HG03135 (cell line): ENCODE measurements at regions not wholly inside any gene's neighbourhood (a gene's known extent, or its start where the extent isn't known, plus 50 kb on each side); places are given as distances from the start of the nearest gene placed in this dataset.

Source experiments
- ATAC-seq: cut with Tn5 transposase; IDR thresholded peaks from one replicate; pipeline ENCODE4 v1.9.1; 2021; ENCODE audit warnings: mild to moderate bottlenecking, moderate library complexity; ENCODE audit not compliant: unreplicated experiment

DNA sequence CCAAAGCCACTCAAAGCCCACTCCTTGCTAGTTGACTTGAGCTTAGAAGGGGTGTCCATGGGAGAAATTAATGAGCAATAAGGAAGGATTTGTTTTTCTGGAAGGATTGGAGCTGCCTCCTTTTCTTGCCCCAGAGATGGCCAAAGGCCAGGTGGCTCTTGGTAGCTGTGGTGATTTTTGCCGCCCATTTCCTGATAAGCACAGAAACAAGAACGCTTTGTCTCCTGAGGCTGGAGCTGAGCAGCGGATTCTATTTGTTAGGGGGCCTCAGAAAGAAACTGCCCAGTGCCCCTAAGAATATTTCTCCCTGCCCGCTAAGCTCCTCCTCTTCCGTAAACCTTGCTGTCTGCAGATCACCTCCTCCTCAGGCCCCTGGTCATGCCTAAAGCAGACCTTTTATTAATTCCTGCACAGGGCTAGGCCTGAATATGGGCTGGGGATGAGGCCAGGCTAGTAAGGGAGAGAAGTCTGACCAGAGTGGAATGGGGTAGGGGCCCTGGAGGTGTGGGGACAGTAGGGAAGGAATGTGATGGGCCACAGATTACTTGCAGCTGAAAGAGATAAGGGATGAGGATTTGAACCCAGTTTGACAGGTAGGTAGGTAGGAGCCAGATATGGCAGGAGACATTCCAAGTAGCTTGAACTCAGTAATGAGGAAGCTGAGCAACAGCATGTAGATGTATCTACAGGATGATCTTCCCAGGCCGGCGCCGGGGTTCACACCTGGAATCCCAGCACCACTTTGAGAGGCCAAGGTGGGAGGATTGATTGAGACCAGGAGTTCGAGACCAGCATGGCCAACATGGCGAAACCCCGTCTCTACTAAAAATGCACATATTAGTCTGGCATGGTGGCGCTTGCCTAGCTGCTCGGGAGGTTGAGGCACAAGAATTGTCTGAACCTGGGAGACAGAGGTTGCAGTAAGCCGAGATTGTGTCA, 71.2 kb upstream of the NAA20 start:
- ATAC-seq, result no peak

DNA sequence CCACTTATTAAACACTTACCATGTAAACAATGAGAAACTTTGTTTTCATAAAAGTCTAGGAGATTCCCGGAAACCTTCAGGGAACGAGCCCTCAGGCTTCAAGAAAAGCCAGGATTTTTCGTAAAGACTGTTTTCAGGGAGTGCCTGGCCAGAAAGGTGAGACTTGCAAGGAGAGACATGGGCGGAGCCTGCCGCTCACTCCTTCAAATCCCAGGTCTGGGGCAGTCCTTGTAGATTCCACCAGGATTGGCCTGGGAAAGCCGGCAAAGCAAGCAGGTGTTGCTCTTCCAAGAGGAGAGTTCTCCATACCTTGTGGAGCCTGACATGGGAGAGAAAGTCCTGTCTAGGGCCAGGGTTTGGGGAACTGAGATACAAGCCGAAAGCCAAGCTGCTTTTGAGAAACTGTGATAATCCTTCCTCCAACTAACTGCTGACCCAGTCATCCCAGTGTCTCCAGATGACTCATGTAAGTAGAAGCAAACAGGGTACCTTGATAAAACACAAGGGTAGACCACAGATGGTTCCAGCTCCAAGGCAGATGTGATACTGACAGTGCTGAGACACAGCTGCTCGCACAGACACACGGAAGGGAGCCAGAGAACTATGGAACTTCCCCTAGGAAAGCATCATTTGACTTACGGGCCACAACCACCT, 69.4 kb upstream of the NAA20 start:
- no peak for ATAC-seq

DNA sequence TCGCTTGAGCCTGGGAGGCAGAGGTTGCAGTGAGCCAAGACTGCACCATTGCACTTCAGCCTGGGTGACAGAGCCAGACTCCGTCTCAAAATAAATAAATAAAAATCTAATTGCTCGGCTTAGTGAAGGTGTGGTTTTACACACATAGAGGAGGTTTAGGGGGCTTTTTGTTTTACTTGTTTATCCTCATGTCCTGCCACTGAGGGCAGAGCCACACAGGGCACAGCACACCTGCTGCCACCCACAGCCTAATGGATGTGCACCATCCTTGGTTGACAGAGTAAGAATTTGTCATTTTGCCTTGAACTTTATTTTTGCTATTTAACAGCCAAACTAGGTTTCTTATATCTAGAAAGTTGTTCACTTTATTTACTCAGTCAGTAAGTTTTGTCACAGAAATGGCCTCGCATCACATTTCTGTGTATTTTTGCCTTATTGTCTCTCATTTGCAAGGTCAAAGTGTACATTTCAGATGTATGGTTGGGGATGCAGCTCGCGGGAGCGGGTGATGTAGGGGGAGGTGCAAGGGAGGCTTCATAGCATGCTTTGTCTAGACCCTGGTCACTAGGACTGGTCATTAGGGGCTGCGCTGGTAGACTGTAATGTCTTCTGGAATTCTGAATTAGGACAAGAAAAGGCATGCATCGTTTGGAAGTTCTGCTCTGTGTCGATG, 67.8 kb upstream of the NAA20 start:
- no peak for ATAC-seq

DNA sequence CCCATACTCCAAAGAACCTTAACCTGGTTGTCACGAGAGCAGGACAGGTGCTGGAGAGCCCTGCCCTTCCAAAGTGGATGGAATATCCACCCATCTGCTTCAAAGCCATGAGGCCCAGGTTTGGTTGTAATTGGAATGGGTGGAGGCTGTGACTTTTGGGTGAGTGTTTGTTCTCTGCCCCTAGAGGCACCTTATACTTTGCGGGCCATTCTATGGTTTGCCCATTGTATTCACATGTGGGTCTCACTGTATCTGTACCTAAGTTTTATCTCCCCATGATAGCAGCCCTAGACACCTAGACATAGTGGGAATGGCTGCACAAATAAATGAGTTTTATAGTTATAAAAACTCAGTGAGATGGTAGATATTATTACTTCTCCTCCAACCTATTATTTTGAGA, 67.1 kb upstream of the NAA20 start:
- ATAC-seq, result no peak

DNA sequence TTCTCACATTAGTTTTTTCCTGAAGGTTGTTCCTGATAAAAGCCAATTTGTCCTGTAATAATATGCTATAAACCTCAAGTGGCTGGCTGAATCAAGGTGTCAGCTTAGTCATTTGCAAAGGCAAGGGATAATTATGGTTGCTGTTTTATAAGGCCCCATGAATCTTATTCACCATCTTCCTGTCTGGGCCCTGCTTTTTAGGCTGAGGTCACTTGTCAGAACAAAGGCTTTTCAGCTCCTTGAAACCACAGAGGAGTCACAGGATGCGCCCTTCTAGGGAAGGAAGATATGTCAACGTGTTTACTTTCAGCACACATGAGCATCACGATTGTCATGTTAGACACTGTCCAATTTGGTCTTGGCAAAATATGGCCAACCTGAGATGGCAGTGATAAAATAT, 64.8 kb upstream of the NAA20 start:
- ATAC-seq, result no peak

GRCh38 chr20:19953606-19954005, 63.6 kb upstream of the NAA20 start:
- no peak for ATAC-seq

DNA sequence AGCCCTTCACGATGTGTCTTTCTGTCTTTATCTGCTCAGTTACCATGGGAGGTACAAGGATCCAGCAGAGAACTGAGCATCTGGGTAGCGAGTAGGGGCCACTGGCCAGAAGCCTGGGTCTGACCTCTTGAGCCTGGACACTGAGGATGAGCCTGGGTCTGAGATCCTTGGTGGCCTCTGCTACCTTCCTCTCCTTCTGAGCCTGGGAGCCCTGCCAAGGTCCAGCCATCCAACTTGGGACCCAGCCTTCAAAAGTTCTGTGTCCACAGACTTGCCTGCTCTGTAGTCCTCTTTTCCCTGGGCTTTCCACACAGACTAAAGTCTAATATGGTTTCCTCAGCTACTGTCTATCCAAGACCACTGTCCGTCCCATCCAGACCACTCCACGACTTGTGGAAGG, 60.2 kb upstream of the NAA20 start:
- no peak for ATAC-seq

DNA sequence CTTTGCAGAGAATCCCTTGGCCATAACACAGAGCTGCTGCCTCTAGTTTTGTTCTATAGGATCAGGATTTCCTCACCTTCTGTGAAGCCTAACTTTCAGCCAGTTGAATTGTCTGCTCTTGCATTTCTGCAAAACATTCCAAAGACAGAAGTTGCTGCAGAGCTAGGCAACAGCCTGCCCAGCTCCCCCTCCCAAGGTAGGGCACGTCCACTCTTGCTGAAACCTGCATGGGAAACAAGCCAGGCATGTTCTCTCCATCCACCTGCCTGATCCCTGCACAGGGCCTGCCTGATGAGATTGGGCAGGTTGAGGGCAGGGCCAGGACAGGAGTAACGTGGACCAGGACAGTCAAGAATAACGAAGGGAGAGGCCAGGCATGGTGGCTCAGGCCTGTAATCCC, 58.9 kb upstream of the NAA20 start:
- ATAC-seq, result no peak

- ATAC-seq, result no peak
Observed at GRCh38 chr20:19958928-19959327, 58.2 kb upstream of the NAA20 start.

- ATAC-seq, result no peak
Observed at GRCh38 chr20:19960745-19961144, 56.4 kb upstream of the NAA20 start.

- no peak for ATAC-seq
Observed at GRCh38 chr20:19961293-19961692, 55.9 kb upstream of the NAA20 start.

DNA sequence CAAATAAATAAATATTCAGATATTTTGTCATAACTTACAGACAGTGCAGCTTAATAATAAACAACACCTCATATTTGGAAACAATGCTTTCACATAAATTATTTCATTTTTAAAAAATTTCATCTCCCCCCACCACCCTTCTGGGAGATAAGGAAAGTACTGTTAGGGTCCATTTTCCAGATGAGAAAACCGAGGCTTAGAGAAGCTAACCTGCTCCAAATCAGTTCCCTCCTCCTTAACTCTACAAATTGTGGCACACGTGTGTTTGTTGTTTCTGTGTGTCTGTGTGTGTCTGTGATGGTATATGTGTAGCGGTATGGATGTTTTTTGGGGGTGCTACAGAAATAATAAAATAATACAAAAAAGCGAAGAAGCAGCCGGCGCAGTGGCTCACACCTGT, 54.2 kb upstream of the NAA20 start:
- ATAC-seq, result no peak

DNA sequence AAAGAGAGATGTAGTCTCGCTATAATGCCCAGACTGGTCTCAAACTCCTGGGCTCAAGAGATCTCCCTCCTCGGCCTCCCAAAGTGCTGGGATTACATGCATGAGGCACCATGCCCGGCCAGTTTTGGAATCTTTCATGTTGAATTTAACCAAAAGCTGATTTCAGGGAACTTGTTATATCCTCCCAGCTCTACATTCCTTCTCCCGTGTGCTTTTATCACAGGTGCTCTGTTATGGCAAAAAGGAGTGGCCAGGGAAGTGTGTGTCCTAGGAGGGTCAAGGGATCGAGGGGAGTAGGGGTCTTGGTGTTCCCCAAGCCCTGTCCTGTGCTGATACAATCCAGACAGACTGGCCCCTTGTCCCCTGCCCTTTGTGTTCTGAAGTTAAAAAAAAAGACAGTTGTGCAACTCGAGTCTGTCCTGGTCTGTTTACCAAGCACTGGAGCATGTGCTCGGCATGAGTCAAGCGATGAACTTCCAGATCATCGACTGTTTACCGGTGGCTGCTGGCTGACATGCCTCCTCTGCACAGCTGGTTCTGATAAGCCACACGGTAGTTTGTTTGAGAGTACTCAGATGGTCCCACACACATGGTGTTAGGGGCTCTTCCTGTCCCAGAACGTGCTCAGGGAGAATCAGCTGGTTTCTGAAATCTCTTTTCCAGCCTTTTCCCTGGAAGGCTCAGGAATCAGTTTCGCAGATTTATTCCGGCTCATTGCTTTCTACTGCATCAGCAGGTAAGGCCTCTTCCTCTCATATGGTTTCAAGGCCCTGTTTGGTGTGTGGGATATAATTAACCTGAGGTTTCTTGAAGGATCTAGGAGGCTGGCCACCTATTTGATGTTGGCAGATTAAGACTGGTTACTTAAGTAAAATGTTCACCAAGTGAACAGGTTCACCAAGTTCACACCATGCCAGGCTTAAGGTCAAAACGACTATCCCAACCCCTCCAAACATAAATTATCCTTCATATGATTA, 52.6 kb upstream of the NAA20 start:
- no peak for ATAC-seq

GRCh38 chr20:19966840-19967239, 50.3 kb upstream of the NAA20 start:
- no peak for ATAC-seq
